Esophagus squamous epithelium (tissue), 5 donors: ENCODE measurements at regions not wholly inside any gene's neighbourhood (a gene's known extent, or its start where the extent isn't known, plus 50 kb on each side); places are given as distances from the start of the nearest gene placed in this dataset.

Source experiments
- DNase-seq: peaks from one replicate; lab custom pipeline; 2025; lab: John Stamatoyannopoulos, UW
- H3K27ac ChIP-seq, 4 donors: fragments of 200-600 bp; sonication (generic); one replicate each; pipeline ENCODE4 v1.5.1; 2016 to 2019; ENCODE audit warnings: mild to moderate bottlenecking in 1 of 4
- H3K27me3 ChIP-seq, 4 donors: fragments of 200-600 bp; sonication (generic); 1 replicate in 3 of 4; 2 replicates in 1 of 4; pipeline versions ENCODE4 v1.5.1 to v1.6.0; 2017 to 2021; ENCODE audit warnings: antibody characterized with exemption in 1 of 4
- H3K36me3 ChIP-seq, 3 donors: fragments of 200-600 bp; sonication (generic); one replicate each; pipeline ENCODE4 v1.5.1; 2016 to 2019
- H3K4me1 ChIP-seq, 3 donors: fragments of 200-600 bp; sonication (generic); one replicate each; pipeline ENCODE4 v1.5.1; 2017 to 2019
- H3K4me3 ChIP-seq, 4 donors: fragments of 200-600 bp; sonication (generic); 1 replicate in 3 of 4; 2 replicates in 1 of 4; pipeline ENCODE4 v1.5.1; 2016 to 2019; ENCODE audit warnings: mild to moderate bottlenecking in 2 of 4, moderate library complexity in 1 of 4
- H3K9me3 ChIP-seq, 3 donors: fragments of 200-600 bp; sonication (generic); one replicate each; pipeline ENCODE4 v1.5.1; 2016 to 2019
- POLR2A ChIP-seq, 4 donors: fragments of 450-650 bp; IDR thresholded peaks; one replicate each; pipeline ENCODE4 v1.6.1; 2017; ENCODE audit warnings: antibody characterized with exemption in 4 of 4, mild to moderate bottlenecking in 4 of 4, moderate library complexity in 3 of 4
- WGBS, 2 donors: methylation state at CpG; one replicate each; pipeline ENCODE4 v1.1.5; 2018; 5-methylcytosine and 5-hydroxymethylcytosine counted together
- intact Hi-C: fragments of 100-400 bp; cut with DNase I; formaldehyde crosslinking; loops from one replicate; pipeline ENCODE4 v1.15.0; 2022
- TF ChIP-seq, protein P1 (sequence below), 6 experiments: fragments of 450-650 bp in 4 of 6; fragments of 200-600 bp in 2 of 6; sonication (generic) in 2 of 6; IDR thresholded peaks; one replicate each; pipeline ENCODE4 v1.5.1; 2016 to 2019; ENCODE audit warnings: antibody characterized with exemption in 6 of 6, mild to moderate bottlenecking in 4 of 6, moderate library complexity in 4 of 6
- donor health status: DM: yes; HTN: yes; CAD: no.

DNA sequence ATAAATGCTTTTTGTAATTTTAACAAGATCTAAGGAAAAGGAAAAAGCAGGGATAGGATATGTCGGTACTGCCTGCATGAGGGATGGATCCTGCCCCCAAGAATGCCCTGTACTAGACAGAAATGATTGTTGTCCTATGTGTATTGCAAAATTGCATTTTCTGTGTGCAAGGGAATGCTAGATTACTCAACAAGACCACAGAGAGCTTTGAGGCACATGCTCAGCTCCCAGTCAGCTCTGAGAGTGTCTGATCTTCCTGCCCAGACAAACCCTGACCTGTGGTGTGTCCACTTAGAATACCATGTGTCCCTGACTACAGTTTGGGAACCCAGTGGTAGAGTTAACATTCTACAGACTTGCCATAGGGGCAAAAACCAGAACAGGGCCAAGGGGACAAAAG is 129.2 kb upstream of the PAK3 start:
- Histone ChIP-seq H3K4me1 (no peaks in the 10 kb centered on the region), H3K4me3 (no peak overlapping the region), H3K27me3 (no peaks in the 10 kb centered on the region), H3K27ac (no peak overlapping the region), H3K9me3 (no peaks in the 10 kb centered on the region), H3K36me3 (no peaks in the 10 kb centered on the region)
- intact Hi-C loops, result no loop called here
- 71 to 79% methylated on average over 1 of the region's 1 CpG for WGBS, 2 donors
- TF ChIP-seq POLR2A (IDR thresholded peaks at IDR 0.05), result no peak
- TF ChIP-seq, protein P1, sequence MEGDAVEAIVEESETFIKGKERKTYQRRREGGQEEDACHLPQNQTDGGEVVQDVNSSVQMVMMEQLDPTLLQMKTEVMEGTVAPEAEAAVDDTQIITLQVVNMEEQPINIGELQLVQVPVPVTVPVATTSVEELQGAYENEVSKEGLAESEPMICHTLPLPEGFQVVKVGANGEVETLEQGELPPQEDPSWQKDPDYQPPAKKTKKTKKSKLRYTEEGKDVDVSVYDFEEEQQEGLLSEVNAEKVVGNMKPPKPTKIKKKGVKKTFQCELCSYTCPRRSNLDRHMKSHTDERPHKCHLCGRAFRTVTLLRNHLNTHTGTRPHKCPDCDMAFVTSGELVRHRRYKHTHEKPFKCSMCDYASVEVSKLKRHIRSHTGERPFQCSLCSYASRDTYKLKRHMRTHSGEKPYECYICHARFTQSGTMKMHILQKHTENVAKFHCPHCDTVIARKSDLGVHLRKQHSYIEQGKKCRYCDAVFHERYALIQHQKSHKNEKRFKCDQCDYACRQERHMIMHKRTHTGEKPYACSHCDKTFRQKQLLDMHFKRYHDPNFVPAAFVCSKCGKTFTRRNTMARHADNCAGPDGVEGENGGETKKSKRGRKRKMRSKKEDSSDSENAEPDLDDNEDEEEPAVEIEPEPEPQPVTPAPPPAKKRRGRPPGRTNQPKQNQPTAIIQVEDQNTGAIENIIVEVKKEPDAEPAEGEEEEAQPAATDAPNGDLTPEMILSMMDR (IDR thresholded peaks at IDR 0.05), result no peak
- no peak for DNase-seq

DNA sequence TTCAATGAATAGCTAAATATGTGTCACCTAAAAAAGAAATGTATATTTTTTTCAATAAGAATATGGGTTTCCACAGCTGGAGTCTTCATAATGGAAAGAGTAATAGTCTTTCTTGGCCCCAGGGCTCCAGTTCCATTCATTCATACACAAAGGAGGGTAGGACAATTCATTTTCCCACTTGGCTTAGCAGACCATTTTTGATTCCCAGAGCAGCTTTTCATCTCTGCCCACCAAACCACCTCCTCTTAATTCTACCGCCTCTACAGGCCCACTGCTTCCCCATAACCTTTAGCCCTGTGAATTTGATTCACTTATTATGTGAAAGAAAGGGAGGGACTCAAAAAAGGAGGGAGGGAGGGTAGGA is 129.9 kb upstream of the PAK3 start:
- no peak overlapping the region for H3K27ac ChIP-seq
- H3K4me3 ChIP-seq, result no peak overlapping the region
- H3K4me1 ChIP-seq, result no peaks in the 10 kb centered on the region
- no peaks in the 10 kb centered on the region for H3K9me3 ChIP-seq
- DNase-seq, result no peak
- intact Hi-C loops, result no loop called here
- H3K27me3 ChIP-seq, result no peaks in the 10 kb centered on the region
- TF ChIP-seq, protein P1 (IDR thresholded peaks at IDR 0.05), result no peak
- TF ChIP-seq POLR2A (IDR thresholded peaks at IDR 0.05), result no peak
- 57 to 67% methylated on average over 1 of the region's 1 CpG for WGBS, 2 donors
- no peaks in the 10 kb centered on the region for H3K36me3 ChIP-seq

DNA sequence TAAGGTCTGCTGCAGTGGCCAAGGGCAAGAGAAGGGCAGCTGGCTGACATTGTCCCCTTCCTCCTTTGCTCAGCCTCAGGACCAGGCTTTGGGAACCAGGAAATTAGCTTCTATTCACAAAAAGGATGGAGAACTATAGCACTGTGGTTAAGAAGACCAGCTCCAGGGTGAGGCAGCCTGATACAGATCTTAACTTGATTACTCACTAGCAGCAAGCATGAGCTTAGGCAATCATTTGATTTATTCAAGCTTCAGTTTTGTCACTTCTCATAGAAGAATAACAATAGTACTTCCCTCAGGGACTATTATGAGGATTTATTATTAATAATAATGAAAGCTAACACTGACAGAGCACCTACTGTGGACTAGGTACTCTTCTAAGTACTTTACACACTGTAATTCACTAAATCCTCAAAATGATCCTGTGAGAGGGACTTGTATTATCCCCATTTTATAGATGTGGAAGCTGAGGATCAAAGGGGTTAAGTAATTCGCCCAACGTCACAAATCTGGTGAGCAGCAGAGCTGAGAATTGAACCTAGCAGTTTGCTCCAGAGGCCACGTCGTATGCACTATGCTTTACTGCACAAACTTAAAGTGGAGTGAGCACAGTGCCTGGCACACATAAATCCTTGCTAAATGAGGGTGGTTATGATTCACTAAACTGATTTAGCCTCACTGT is 130.4 kb upstream of the PAK3 start:
- Histone ChIP-seq H3K27ac (no peak overlapping the region), H3K27me3 (no peaks in the 10 kb centered on the region), H3K4me1 (no peaks in the 10 kb centered on the region), H3K4me3 (no peak overlapping the region), H3K36me3 (no peaks in the 10 kb centered on the region), H3K9me3 (no peaks in the 10 kb centered on the region)
- no peak for TF ChIP-seq POLR2A (IDR thresholded peaks at IDR 0.05)
- TF ChIP-seq, protein P1 (IDR thresholded peaks at IDR 0.05), result no peak
- intact Hi-C loops, result no loop called here
- WGBS, 2 donors, result 81% methylated on average over 4 of the region's 4 CpGs; no CpG with 5 or more reads in 1 of the 2 donors
- DNase-seq, result no peak

DNA sequence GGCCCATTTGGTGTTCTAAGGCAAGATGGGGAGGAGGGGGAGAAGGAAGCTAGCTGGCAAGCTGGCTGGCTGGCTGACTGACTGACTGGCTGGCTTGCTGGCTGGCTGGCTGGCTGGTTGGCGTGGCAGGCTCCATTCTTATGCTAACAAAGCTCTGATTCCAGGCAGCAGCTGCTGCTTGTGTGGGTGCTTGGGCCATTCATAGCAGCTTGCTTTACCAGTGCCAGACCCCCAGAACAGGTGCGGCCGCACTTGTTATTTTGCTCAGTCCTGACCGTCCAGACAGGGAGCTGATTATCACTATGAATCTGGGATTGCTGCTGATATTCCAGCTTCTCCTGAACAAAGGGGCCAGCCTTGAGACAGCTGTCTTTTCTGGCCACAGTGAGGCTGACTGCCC is 131.2 kb upstream of the PAK3 start:
- intact Hi-C loops, result no loop called here
- no peak for TF ChIP-seq POLR2A (IDR thresholded peaks at IDR 0.05)
- TF ChIP-seq, protein P1 (IDR thresholded peaks at IDR 0.05), result no peak
- Histone ChIP-seq H3K36me3 (no peaks in the 10 kb centered on the region), H3K27me3 (no peaks in the 10 kb centered on the region), H3K9me3 (no peaks in the 10 kb centered on the region), H3K27ac (no peak overlapping the region), H3K4me3 (no peak overlapping the region), H3K4me1 (no peaks in the 10 kb centered on the region)
- no CpG with 5 or more reads among the region's 4 CpGs for WGBS, 2 donors
- DNase-seq, result no peak

DNA sequence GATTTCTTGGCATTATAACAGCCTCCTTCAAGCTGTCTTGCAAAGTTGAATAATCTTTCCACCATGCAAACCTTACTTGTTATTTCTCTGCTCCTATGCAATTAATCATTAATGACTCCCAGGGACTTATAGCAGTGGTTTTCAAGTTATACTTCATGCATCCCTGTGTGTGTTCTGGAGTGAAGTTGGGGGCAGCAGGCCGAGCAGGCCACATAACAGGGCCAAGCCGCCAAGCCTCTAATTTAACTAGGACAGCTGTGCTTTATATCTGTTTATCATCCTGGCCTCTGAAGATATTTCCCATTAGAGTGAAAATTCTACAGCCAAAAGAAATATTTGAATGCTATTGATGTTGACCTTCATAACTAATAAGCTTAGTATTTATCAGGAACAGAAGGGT is 133.5 kb upstream of the PAK3 start:
- no peak for DNase-seq
- 53 to 63% methylated on average over 1 to 2 of the region's 2 CpGs for WGBS, 2 donors
- Histone ChIP-seq H3K4me1 (no peaks in the 10 kb centered on the region), H3K27ac (no peak overlapping the region), H3K36me3 (no peaks in the 10 kb centered on the region), H3K27me3 (no peaks in the 10 kb centered on the region), H3K4me3 (no peak overlapping the region), H3K9me3 (no peaks in the 10 kb centered on the region)
- TF ChIP-seq POLR2A (IDR thresholded peaks at IDR 0.05), result no peak
- TF ChIP-seq, protein P1 (IDR thresholded peaks at IDR 0.05), result no peak
- intact Hi-C loops, result no loop called here
